ENCODE measurements at regions not wholly inside any gene's neighbourhood (a gene's known extent, or its start where the extent isn't known, plus 50 kb on each side); places are given as distances from the start of the nearest gene placed in this dataset.
A peak's percentile ranks its signal among the peaks of the same experiment; 100 is the strongest.

DNA sequence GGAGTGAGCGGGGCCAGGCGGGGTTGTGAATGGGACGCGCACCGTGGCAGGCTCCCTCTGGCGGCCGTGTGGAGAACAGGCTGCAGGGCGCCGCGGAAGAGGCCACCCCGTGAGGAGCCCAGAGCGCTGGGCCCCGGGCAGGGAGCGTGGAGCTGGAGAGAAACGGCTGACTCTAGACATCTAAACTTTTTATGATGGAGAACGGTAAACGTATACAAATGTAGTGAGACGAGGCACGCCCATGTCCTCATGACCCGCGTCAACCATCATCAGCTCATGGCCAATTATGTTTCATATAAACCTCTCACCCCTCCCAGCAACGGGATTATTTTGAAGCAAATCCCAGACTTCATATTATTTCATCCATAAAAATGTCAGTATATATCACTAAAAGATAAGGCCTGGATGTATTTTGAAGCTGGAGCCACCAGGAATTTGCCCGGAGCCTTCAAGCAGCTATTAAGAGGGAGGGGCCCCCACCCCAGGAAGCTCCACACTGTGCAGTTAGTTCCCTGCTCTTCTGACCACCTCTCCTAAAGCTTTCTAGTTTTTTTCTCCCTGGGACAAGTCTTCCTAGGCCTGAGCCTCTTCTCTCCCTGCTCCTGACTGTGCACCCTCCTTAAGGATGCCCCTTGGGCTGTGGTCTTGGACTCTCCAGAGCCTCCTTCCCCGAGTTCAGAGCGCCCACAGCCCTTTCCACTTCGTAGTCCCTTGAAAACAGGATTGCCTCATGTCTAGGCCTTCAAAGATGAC, 149.5 kb downstream of the SMAD6 start (continued):
- TF ChIP-seq, protein P1, sequence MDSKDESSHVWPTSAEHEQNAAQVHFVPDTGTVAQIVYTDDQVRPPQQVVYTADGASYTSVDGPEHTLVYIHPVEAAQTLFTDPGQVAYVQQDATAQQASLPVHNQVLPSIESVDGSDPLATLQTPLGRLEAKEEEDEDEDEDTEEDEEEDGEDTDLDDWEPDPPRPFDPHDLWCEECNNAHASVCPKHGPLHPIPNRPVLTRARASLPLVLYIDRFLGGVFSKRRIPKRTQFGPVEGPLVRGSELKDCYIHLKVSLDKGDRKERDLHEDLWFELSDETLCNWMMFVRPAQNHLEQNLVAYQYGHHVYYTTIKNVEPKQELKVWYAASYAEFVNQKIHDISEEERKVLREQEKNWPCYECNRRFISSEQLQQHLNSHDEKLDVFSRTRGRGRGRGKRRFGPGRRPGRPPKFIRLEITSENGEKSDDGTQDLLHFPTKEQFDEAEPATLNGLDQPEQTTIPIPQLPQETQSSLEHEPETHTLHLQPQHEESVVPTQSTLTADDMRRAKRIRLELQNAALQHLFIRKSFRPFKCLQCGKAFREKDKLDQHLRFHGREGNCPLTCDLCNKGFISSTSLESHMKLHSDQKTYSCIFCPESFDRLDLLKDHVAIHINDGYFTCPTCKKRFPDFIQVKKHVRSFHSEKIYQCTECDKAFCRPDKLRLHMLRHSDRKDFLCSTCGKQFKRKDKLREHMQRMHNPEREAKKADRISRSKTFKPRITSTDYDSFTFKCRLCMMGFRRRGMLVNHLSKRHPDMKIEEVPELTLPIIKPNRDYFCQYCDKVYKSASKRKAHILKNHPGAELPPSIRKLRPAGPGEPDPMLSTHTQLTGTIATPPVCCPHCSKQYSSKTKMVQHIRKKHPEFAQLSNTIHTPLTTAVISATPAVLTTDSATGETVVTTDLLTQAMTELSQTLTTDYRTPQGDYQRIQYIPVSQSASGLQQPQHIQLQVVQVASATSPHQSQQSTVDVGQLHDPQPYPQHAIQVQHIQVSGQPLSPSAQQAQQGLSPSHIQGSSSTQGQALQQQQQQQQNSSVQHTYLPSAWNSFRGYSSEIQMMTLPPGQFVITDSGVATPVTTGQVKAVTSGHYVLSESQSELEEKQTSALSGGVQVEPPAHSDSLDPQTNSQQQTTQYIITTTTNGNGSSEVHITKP (IDR thresholded peaks at IDR 0.05; ENCODE audit: partially characterized antibody), result peak; percentile 36
- TF ChIP-seq ETV6 (IDR thresholded peaks at IDR 0.05; ENCODE audit: borderline replicate concordance in 1 of 2, low read depth in 2 of 2, low read length in 1 of 2), result no peak
- TF ChIP-seq ETV6 (CRISPR knock-in tag; IDR thresholded peaks at IDR 0.05; ENCODE audit: borderline replicate concordance), result no peak
- TF ChIP-seq BHLHE40 (IDR thresholded peaks at IDR 0.05; ENCODE audit: low read length), result 0 out of 2 replicates have a peak, but pooled peaks have one; percentile 9
- no peak for TF ChIP-seq POU5F1 (IDR thresholded peaks at IDR 0.05; ENCODE audit: borderline replicate concordance, low read depth, low read length, partially characterized antibody)
- TF ChIP-seq RB1 (IDR thresholded peaks at IDR 0.05; ENCODE audit: low read depth), result peak; percentile 92
- TF ChIP-seq COPS2 (conservative IDR thresholded peaks at IDR 0.05), result no peak
- TF ChIP-seq, protein P2, sequence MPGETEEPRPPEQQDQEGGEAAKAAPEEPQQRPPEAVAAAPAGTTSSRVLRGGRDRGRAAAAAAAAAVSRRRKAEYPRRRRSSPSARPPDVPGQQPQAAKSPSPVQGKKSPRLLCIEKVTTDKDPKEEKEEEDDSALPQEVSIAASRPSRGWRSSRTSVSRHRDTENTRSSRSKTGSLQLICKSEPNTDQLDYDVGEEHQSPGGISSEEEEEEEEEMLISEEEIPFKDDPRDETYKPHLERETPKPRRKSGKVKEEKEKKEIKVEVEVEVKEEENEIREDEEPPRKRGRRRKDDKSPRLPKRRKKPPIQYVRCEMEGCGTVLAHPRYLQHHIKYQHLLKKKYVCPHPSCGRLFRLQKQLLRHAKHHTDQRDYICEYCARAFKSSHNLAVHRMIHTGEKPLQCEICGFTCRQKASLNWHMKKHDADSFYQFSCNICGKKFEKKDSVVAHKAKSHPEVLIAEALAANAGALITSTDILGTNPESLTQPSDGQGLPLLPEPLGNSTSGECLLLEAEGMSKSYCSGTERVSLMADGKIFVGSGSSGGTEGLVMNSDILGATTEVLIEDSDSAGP (CRISPR knock-in tag; IDR thresholded peaks at IDR 0.05), result no peak
- no peak for TF ChIP-seq CREBBP (IDR thresholded peaks at IDR 0.05; ENCODE audit: low read depth, low read length)
- TF ChIP-seq MED1 (CRISPR knock-in tag; IDR thresholded peaks at IDR 0.05; ENCODE audit: borderline replicate concordance), result no peak
- TF ChIP-seq MTA1 (IDR thresholded peaks at IDR 0.05; ENCODE audit: borderline replicate concordance), result no peak
- TF ChIP-seq PHTF2 (CRISPR knock-in tag; IDR thresholded peaks at IDR 0.05), result no peak
- TF ChIP-seq, protein P3, sequence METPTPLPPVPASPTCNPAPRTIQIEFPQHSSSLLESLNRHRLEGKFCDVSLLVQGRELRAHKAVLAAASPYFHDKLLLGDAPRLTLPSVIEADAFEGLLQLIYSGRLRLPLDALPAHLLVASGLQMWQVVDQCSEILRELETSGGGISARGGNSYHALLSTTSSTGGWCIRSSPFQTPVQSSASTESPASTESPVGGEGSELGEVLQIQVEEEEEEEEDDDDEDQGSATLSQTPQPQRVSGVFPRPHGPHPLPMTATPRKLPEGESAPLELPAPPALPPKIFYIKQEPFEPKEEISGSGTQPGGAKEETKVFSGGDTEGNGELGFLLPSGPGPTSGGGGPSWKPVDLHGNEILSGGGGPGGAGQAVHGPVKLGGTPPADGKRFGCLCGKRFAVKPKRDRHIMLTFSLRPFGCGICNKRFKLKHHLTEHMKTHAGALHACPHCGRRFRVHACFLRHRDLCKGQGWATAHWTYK (CRISPR knock-in tag; IDR thresholded peaks at IDR 0.05), result no peak
- no peak for TF ChIP-seq DDX20 (tag; IDR thresholded peaks at IDR 0.05; ENCODE audit: low read depth)
- TF ChIP-seq, protein P4, sequence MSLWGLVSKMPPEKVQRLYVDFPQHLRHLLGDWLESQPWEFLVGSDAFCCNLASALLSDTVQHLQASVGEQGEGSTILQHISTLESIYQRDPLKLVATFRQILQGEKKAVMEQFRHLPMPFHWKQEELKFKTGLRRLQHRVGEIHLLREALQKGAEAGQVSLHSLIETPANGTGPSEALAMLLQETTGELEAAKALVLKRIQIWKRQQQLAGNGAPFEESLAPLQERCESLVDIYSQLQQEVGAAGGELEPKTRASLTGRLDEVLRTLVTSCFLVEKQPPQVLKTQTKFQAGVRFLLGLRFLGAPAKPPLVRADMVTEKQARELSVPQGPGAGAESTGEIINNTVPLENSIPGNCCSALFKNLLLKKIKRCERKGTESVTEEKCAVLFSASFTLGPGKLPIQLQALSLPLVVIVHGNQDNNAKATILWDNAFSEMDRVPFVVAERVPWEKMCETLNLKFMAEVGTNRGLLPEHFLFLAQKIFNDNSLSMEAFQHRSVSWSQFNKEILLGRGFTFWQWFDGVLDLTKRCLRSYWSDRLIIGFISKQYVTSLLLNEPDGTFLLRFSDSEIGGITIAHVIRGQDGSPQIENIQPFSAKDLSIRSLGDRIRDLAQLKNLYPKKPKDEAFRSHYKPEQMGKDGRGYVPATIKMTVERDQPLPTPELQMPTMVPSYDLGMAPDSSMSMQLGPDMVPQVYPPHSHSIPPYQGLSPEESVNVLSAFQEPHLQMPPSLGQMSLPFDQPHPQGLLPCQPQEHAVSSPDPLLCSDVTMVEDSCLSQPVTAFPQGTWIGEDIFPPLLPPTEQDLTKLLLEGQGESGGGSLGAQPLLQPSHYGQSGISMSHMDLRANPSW (CRISPR knock-in tag; IDR thresholded peaks at IDR 0.05), result no peak
- TF ChIP-seq ZNF175 (CRISPR knock-in tag; IDR thresholded peaks at IDR 0.05; ENCODE audit: low read depth), result no peak
- TF ChIP-seq NCOA1 (IDR thresholded peaks at IDR 0.05; ENCODE audit: low read depth), result no peak
